Type B pancreatic cell (in vitro differentiated cells): ENCODE measurements at regions not wholly inside any gene's neighbourhood (a gene's known extent, or its start where the extent isn't known, plus 50 kb on each side); places are given as distances from the start of the nearest gene placed in this dataset.
A peak's percentile ranks its signal among the peaks of the same experiment; 100 is the strongest.
"Not testable (repeated sequence)": the region's sequence is repeated elsewhere in the genome, so short reads cannot be mapped to it uniquely, and the experiment has no call there.

Experiments used
- DNase-seq: peaks from one replicate; pipeline ENCODE4 v3.0.0; 2021; ENCODE audit warnings: mixed read lengths; ENCODE audit not compliant: unreplicated experiment; ENCODE audit errors: extremely low spot score
- H3K27ac Mint-ChIP-seq: 2 replicates; pipeline ENCODE4 v1.8.0; 2021; ENCODE audit warnings: mild to moderate bottlenecking, mixed read lengths
- H3K27me3 Mint-ChIP-seq: 2 replicates; pipeline ENCODE4 v1.8.0; 2021; ENCODE audit warnings: mixed read lengths
- H3K36me3 Mint-ChIP-seq: 2 replicates; pipeline ENCODE4 v1.8.0; 2021; ENCODE audit warnings: mixed read lengths
- H3K4me1 Mint-ChIP-seq: one replicate; pipeline ENCODE4 v1.8.0; 2021; ENCODE audit warnings: mixed read lengths; ENCODE audit not compliant: unreplicated experiment
- H3K4me3 Mint-ChIP-seq: 2 replicates; pipeline ENCODE4 v1.8.0; 2021; ENCODE audit warnings: mild to moderate bottlenecking, mixed read lengths
- H3K9me3 Mint-ChIP-seq: 2 replicates; pipeline ENCODE4 v1.8.0; 2021; ENCODE audit warnings: mixed read lengths
- TF ChIP-seq, protein P1 (sequence below): fragments of 200-600 bp; sonication (generic); conservative IDR thresholded peaks from 2 replicates; pipeline ENCODE4 v1.5.0; 2021; ENCODE audit warnings: antibody characterized with exemption, mild to moderate bottlenecking

DNA sequence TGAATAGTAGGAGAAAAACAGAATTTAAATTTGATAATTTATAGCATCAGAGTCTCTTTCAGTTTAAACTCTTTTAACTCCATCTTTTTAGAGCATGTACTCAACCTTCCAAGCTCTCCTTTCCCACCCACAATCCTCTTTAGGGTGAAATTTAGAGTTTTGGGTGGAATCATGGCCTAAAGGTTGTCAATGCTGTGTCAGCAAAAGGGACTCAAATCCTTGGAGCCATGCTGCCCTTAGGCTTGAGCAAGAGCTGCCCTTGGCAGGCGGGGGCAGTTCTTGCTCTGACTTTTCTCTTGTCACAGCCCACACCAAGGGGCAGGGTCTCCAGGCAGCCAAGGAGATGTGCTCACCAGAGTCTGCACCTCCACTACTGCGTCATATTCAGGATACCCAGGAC is 102.4 kb downstream of the MTX3 start:
- TF ChIP-seq, protein P1, sequence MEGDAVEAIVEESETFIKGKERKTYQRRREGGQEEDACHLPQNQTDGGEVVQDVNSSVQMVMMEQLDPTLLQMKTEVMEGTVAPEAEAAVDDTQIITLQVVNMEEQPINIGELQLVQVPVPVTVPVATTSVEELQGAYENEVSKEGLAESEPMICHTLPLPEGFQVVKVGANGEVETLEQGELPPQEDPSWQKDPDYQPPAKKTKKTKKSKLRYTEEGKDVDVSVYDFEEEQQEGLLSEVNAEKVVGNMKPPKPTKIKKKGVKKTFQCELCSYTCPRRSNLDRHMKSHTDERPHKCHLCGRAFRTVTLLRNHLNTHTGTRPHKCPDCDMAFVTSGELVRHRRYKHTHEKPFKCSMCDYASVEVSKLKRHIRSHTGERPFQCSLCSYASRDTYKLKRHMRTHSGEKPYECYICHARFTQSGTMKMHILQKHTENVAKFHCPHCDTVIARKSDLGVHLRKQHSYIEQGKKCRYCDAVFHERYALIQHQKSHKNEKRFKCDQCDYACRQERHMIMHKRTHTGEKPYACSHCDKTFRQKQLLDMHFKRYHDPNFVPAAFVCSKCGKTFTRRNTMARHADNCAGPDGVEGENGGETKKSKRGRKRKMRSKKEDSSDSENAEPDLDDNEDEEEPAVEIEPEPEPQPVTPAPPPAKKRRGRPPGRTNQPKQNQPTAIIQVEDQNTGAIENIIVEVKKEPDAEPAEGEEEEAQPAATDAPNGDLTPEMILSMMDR, result no peak

DNA sequence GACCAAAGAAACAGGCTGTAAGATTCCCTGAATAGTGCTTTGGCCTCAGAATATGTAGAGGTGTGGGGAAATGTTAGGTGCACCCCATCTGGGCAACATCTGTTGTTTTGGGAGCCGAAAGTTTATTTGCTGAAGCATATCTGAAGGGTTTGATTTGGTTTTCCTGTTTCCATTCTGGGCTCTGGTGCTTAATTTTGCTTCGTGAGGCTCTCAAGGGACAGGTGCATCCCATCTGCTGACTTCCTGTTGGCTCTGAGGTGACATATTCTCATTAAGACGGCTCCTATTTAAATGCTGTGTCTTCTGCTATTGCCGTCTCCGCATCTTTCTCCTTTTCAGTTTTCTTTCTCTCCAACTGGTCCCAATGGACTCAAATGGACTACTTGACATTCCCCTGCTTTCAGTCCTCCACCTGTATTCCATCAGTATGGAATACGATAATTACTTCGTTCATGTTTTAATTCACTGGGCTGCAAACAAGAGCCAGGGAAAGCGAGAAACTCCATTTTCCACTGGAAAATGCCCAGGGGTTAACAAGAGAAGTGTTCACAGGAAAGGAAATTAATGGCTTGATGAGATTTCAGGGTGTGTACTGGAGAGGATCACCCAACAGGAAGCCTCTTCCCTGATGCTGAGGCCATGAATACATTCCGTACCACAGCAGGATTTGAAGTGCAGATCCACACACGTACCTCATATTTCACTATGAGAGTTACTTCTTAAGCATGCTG is 104.0 kb downstream of the MTX3 start:
- no peaks in the 10 kb centered on the region for H3K36me3 Mint-ChIP-seq
- H3K27me3 Mint-ChIP-seq, result peaks cover under 1% of the 10 kb centered on the region
- TF ChIP-seq, protein P1, result no peak
- no peak overlapping the region for H3K27ac Mint-ChIP-seq
- no peak overlapping the region for H3K4me3 Mint-ChIP-seq
- no peaks in the 10 kb centered on the region for H3K4me1 Mint-ChIP-seq
- DNase-seq, result no peak
- H3K9me3 Mint-ChIP-seq, result no peaks in the 10 kb centered on the region

More for the DNA sequence above, 102.4 kb downstream of the MTX3 start:
- Mint-ChIP-seq H3K27ac (no peak overlapping the region), H3K27me3 (peaks cover 4% of the 10 kb centered on the region), H3K4me1 (no peaks in the 10 kb centered on the region), H3K36me3 (no peaks in the 10 kb centered on the region), H3K4me3 (no peak overlapping the region), H3K9me3 (no peaks in the 10 kb centered on the region)
- no peak for DNase-seq

DNA sequence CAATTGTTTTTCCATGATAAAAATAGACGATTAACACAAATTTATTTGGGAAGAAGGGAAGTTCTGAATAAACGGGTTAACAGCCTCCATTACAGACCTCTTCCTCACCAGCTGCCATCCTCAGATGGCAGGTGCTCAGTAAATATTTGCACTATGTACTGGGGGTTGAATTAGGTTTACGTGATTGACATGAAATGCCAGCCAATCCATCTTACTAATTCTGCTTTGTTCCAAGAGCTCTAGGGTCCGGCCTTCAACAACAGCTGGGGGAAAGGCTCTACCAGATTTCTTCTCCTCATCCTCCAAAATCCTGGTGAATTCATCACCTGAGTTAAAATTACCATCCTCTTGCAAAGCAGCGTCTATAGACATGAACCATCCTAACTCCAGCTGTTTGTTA is 104.6 kb downstream of the MTX3 start:
- Mint-ChIP-seq H3K9me3 (no peaks in the 10 kb centered on the region), H3K36me3 (no peaks in the 10 kb centered on the region), H3K27ac (no peak overlapping the region), H3K4me1 (no peaks in the 10 kb centered on the region), H3K27me3 (no peaks in the 10 kb centered on the region), H3K4me3 (no peak overlapping the region)
- DNase-seq, result no peak
- TF ChIP-seq, protein P1, result no peak

DNA sequence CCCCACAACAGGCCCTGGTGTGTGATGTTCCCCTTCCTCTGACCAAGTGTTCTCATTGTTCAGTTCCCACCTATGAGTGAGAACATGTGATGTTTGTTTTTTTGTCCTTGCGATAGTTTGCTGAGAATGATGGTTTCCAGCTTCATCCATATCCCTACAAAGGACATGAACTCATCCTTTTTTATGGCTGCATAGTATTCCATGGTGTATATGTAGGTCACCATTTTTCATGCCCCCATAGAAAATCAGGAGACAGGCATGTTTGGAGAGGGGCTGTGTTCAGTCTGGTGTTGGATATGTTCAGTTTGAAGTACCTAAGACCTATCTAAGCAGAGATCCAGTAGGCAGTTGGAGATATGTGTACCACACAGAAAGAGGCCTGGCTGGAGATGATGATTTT is 111.2 kb downstream of the MTX3 start:
- not testable (repeated sequence) for H3K4me3 Mint-ChIP-seq, H3K27me3 Mint-ChIP-seq, H3K4me1 Mint-ChIP-seq, H3K27ac Mint-ChIP-seq, DNase-seq, H3K36me3 Mint-ChIP-seq, H3K9me3 Mint-ChIP-seq

DNA sequence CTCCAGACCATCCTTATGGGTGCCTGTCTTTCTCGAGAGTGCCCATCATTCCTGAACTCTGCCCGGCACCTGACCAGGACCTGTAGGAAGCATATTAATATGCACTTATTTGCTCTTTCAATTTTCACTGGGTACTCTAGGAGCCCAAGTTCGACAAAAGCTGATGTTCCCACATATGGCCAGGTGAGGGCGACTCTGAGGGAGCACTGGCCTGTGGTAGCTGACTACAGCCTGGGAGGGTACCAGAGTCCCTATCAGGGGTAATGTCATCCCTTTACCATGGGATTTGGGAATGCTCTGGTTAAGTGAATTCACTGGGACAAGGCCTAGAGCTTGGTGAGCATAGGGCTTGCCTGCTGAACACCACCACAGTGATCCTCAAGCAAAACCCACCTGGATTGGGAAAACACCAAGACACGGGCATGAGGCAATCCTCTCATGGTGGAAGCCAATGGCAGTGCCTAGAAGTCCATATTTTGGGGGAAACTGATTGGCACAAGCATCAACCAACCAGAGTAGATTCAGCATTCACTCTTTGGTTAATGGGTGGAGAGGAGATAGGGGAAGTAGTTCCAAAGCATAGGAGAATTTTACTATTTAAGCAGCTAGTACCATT is 112.2 kb downstream of the MTX3 start:
- Mint-ChIP-seq H3K9me3 (peaks cover 6% of the 10 kb centered on the region), H3K4me1 (no peaks in the 10 kb centered on the region), H3K27ac (no peak overlapping the region), H3K4me3 (no peak overlapping the region), H3K36me3 (no peaks in the 10 kb centered on the region), H3K27me3 (peaks cover 10% of the 10 kb centered on the region)
- TF ChIP-seq, protein P1, result peak; percentile 58
- no peak for DNase-seq

DNA sequence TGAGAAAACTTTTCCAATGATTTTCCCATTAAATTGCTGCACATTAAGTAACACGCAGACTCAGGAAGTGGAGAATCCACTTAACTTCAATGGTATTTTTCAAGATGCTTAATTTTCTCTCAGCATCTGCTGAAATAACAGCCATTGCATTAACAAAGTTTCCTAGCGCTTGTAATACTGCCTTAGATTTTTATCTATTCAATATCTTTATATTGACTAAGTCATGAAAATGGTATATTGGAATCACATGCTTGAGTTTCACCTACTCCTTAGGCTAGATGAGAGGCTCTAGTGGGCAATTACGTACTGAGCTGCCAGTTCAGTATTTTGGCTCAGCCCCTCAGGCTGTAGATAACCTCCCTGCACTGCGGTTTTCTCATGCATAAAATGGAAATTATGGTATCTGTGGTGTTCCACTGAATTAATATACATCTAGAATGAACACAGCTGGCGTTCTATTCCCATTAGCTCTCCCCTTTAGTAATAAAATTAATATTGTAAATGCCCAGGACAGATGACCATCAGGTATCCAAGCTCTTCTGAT is 112.9 kb downstream of the MTX3 start:
- H3K27me3 Mint-ChIP-seq, result peaks cover 10% of the 10 kb centered on the region
- no peaks in the 10 kb centered on the region for H3K36me3 Mint-ChIP-seq
- H3K4me1 Mint-ChIP-seq, result no peaks in the 10 kb centered on the region
- no peak overlapping the region for H3K4me3 Mint-ChIP-seq
- peaks cover 6% of the 10 kb centered on the region for H3K9me3 Mint-ChIP-seq
- TF ChIP-seq, protein P1, result no peak
- no peak for DNase-seq
- H3K27ac Mint-ChIP-seq, result no peak overlapping the region
